HG03520 (cell line): ENCODE measurements at regions not wholly inside any gene's neighbourhood (a gene's known extent, or its start where the extent isn't known, plus 50 kb on each side); places are given as distances from the start of the nearest gene placed in this dataset.
"Not testable (repeated sequence)": the region's sequence is repeated elsewhere in the genome, so short reads cannot be mapped to it uniquely, and the experiment has no call there.

Source experiments
- ATAC-seq: cut with Tn5 transposase; IDR thresholded peaks from one replicate; pipeline ENCODE4 v1.9.1; 2021; ENCODE audit warnings: mild to moderate bottlenecking, moderate library complexity; ENCODE audit not compliant: unreplicated experiment

DNA sequence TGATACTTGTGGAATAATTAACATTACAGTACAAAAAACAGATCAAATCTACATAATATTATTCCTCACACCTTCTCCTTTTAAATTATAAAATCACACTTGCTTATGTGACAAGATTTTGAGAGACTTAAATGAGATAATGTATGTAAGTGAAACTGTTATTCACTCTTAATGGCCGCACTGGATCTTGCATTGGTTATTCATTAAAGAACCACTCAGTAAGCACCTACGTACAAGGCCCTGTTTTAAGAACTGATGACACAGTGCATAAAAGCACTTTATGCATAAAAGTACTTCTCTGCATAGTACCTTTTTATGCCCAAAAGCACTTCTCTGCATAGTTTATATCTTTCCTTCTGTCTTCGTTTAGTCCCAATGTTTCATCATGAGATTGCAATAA, 172.1 kb downstream of the GOLGA6L6 start:
- no peak for ATAC-seq

DNA sequence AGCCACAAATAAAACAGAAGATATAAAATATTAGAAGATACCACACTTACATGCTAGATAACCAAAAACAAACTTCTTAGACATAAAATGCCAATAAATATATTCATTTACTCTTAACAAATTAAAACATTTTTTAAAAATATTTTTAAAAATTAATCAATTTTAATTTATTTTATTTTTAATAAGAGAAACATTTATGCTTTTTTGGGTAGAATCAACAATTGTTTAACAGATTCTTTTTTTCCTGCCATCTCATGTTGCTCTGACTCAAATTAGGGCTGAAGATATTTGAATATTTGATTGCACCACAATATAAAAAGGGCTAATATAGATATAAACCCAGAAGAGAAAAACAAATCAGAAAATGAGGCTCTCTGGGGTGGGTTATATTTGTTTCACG, 172.6 kb downstream of the GOLGA6L6 start:
- no peak for ATAC-seq

GRCh38 chr15:20367093-20367492, 174.5 kb downstream of the GOLGA6L6 start:
- ATAC-seq, result no peak

DNA sequence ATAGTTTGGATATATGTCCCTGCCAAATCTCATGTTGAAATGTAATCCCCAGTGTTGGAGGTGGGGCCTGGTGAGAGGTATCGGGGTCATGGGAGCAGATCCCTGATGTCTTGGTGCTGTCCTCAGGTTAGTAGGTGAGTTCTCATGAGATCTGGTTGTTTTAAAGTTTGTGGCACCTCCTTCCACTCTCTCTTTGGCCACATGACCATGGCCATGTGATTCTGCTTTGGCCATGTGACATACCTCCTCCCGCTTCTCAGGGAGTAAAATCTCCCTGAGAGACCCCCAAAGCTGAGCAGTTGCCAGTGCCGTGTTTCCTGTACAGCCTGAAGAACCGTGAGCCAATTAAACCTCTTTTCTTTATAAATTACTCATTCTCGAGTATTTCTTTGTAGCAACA, 178.0 kb downstream of the GOLGA6L6 start:
- not testable (repeated sequence) for ATAC-seq

DNA sequence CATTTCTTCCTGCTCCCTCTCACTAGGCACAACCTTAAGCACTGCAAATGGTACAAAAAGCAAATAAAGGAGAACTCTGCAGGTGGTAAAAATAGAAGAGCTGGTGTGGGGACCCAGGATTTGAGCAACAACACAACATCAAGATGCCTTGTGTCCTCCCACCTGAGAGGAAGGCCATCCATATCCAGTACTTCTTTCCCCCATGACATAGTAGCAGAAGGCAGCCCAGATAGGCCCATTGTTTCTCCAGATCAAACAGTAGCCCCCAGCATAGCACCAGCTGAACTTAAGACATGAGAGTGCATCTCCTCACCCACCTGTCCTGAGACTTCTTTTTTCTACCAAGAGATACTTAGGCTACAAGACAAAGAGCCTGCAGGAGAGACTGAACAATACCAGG, 180.5 kb downstream of the GOLGA6L6 start:
- no peak for ATAC-seq

DNA sequence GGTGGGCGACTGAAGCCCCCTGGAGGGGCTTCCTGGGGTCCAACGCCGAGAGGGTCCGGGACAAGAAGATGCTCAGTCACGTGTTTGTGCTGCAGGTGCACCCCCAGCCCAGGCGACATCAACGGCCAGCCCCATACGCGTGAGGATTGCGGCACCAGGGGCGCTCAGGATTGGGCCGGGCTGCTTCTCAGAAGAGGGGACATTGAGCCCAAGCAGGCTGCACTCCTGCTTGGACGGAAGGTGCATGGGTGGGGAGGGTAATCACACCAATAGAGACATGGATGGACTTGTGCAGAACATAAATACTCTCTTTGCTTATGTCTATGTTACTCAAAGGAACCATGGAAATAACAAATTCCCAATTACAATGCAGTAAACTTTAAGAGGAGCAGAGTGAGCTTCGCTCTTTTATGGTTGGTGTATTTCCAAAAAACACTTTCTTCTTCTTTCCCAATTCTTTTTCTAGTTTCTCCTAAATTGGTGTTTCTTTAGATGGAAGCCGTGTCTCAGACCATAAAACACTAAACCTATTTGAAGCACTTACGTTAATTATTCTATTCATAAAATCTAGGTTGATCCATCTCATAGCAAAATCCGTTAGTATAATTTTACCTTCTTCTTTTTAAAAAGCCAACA, 182.7 kb downstream of the GOLGA6L6 start:
- no peak for ATAC-seq

DNA sequence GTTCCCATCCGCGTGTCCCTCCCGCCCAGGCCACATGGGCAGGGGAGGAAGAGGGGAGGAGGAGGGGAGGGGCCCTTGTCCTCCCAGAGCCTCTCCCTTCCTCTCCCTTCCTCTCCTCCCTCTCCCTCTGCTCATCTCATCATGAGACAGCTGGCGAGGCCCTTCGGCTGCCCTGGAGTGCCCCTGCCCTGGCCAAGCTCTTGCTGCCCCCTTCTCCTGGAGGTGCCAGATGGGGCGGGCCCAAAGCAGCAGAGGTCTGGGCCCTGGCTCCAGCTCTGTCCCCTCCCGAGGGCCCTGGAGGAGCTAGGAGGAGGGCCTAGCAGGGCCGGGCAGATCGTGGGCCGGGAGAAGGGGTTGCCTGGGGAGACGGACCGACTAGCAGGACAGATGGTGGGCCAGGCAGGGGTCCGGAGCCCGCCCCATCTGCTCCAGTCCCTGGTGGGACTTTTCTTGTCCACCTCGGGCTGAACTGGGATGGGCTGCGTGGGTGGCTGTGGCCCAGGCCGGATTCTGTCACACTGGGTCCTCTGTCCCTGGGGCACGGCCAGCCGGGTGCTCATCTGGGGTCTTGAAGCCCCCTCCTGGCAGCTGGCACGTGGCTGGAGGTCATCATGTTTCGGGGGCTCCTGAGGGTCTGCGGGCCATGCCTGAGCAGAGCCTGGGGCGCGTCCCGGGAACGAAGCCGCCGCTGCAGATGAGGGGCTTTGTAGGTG, 183.4 kb downstream of the GOLGA6L6 start:
- ATAC-seq, result no peak

DNA sequence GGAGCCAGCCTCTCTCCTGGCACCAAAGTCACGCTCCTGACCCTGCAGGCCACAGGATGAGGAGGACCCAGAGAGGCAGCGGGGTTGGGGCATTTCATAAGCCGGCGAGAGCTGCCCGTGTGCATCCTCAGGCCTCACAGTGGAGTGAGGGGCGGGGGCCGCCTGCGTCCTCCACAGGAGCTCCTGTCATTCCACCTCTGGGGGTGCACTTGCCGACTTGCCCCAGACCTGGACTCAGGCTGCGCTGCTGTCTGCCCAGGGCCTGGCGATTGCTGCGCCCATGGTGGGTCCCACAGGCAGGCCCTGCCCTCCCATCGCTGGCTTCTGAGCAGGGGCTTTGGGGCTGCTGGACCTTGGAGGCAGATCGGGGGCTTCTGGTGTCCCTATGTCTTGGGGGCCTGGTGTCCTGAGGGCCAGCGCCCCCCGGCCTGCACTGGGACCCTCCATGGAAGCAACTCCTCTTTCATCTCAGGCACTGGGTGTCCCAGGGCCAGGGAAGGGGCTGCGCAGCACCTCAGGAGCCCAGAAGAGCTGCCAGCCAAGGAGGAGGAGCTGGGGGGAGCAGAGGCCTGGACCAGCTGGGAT, 184.0 kb downstream of the GOLGA6L6 start:
- no peak for ATAC-seq

- no peak for ATAC-seq
Observed at GRCh38 chr15:20356911-20357480, 184.6 kb downstream of the GOLGA6L6 start.

DNA sequence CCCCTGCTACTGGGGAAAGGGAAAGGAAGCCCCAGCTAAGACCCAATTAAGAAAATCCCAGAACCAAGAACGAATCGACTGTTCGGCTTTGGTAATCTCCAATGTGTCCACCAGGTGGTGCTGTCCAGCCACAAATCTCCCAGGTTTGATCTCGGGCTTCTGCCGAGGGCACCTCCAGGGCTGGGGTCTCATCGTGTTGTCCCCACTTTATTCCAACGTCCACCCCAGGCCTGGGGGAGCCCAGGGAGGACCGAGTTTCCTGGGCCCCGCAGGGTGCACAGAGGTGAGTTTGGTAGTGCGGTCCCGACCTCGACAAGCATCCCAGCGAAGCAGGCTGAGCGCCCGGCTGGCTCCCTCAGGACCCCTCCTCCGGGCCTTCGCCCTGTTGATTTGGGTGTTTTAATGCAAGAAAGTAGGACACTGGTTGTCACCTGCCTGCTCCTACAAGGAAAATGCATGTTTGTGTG, 185.1 kb downstream of the GOLGA6L6 start:
- no peak for ATAC-seq

DNA sequence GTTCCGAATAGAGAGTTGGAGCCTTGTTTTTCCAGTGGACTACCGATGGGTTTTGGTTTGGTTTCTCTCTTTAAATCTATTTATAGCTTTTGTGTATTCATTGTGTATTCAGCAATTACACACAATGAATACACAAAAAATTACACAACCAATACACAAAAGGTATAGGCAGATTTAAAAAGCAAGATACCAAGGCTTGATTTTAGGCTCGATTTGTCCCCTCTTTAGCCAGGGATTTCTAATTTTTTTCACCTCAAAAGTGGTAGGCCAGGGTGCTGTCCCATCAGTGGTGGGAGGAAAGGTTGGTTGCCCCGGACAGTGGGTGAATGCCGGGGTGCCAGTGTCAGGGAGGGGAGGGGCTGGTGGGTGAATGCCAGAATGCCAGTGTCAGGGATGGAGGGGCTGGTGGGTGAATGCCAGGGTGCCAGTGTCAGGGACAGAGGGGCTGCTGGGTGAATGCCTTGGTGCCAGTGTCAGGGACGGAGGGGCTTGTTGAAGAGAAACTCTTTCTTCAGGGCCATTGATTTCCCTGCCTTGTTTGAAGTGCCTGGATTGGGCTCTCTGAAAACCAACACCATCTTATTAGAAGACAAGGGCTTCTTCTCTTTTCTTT, 186.2 kb downstream of the GOLGA6L6 start:
- ATAC-seq, result no peak

- not testable (repeated sequence) for ATAC-seq
Observed at GRCh38 chr15:20354884-20355223, 186.7 kb downstream of the GOLGA6L6 start.

DNA sequence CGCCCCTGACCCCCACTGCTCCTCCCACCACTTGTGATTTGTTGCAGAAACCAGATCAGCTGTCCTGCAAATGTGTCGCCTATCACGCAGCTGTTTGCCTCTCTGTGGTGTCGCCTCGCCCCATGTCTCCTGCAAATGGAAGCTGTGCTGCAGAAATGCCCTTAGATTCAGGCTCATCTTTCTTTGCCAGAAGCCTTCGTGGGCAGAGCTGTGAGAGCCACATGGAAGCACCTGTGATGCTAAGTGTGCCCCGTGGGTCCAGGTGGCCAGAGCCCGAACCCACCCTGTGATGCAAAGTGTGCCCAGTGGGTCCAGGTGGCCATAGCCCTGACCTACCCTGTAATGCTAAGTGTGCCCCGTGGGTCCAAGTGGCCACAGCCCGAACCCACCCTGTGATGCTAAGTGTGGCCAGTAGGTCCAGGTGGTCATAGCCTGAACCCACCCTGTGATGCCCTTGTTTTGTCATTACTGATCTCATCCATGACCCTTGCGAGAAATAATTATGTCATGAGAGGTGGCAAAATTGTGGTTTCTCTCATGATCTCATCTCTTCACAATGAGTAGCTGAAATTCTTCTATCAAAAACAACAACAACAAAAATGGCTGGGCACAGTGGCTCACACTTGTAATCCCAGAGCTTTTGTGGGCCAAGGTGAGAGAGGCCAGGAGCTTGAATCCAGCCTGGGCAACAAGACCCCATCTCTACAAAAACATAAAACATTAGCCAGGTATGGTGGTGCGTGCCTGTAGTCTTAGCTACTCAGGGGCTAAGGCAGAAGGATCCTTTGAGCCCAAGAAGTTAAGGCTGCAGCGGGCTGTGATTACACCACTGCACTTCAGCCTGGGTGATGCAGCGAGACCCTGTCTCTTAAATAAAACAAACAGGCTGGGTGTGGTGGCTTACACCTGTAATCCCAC, 187.4 kb downstream of the GOLGA6L6 start:
- ATAC-seq, result no peak

GRCh38 chr15:20352241-20353200, 189.1 kb downstream of the GOLGA6L6 start:
- ATAC-seq, result no peak

- no peak for ATAC-seq
Observed at GRCh38 chr15:20351448-20351971, 190.1 kb downstream of the GOLGA6L6 start.

GRCh38 chr15:20349774-20350498, 191.7 kb downstream of the GOLGA6L6 start:
- ATAC-seq, result no peak

DNA sequence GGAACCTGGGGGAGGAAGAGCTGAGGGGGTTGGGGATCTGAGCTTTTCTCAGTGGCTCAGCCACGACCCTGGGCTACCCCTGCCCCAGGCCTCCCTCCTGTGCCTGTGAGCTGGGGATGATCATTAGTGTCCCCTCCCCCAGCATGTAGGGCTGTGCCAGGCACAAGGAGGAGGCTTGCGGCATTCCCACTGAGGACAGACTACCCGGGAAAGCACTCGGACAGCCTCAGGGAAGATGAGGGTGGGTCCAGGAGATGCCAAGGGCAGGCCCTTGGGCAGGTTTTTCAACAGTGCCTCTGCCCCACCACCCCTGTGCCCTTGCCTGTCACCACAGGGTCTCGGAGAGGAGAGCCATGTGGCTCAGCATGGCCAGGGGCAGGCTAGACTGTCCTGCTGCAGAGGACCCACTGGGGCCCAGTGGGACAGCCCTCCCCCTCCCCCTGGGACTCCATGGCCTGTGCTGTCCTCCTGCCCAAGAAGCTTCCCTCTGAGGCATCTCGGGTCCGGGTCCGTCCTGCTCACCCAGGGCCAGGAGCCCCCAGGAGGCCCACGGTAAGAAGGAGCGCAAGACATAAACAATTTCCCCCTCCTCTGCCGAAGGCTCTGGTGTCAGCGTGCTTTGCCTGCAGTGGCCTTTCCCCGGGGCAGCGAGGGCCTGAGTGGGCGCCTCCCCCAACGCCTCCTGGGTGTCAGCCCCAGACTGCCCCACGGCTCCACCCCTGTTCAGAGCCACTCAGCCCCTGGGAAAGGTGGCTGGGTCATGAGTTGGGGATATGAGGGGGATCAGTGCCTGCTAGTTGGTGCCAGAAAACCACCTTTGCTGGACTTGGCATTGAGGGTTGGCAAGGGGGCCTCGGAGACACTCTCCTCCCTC, 192.5 kb downstream of the GOLGA6L6 start:
- no peak for ATAC-seq
